GM12878 (cell line): ENCODE measurements at regions not wholly inside any gene's neighbourhood (a gene's known extent, or its start where the extent isn't known, plus 50 kb on each side); places are given as distances from the start of the nearest gene placed in this dataset.

Source experiments
- BHLHE40 ChIP-seq, 2 experiments: fragments of 450-650 bp in 1 of 2; IDR thresholded peaks; 2 replicates each; pipeline ENCODE4 v1.6.1; 2011 to 2017; ENCODE audit warnings: low read depth in 2 of 2, borderline replicate concordance in 1 of 2, improper control_type of control experiment in 1 of 2, low read length in 1 of 2, mild to moderate bottlenecking in 1 of 2
- CREB1 ChIP-seq: IDR thresholded peaks from 2 replicates; pipeline ENCODE4 v1.6.1; 2012; ENCODE audit warnings: low read depth, mild to moderate bottlenecking, inconsistent platforms
- EGR1 ChIP-seq, 2 experiments: IDR thresholded peaks; 1 replicate in 1 of 2; 2 replicates in 1 of 2; pipeline ENCODE4 v1.6.1; 2011 to 2012; ENCODE audit warnings: low read depth in 2 of 2, low read length in 2 of 2, borderline replicate concordance in 1 of 2, mild to moderate bottlenecking in 1 of 2, moderate library complexity in 1 of 2
- ELK1 ChIP-seq: IDR thresholded peaks from 2 replicates; pipeline ENCODE4 v1.6.1; 2012; ENCODE audit warnings: low read depth, low read length, improper control_type of control experiment
- HDAC6 ChIP-seq: fragments of 200-600 bp; sonication (generic); IDR thresholded peaks from one replicate; pipeline ENCODE4 v1.8.0; 2017; ENCODE audit warnings: antibody characterized with exemption; ENCODE audit not compliant: unreplicated experiment
- IRF5 ChIP-seq: fragments of 450-650 bp; IDR thresholded peaks from 2 replicates; pipeline ENCODE4 v1.6.1; 2017; ENCODE audit warnings: borderline replicate concordance
- JUNB ChIP-seq: IDR thresholded peaks from 2 replicates; pipeline ENCODE4 v1.6.1; 2016; ENCODE audit warnings: antibody characterized with exemption, mild to moderate bottlenecking
- JUND ChIP-seq: IDR thresholded peaks from 2 replicates; pipeline ENCODE4 v1.6.1; 2012; ENCODE audit warnings: low read depth, mild to moderate bottlenecking, low read length, improper control_type of control experiment, moderate library complexity
- KLF5 ChIP-seq: fragments of 450-650 bp; IDR thresholded peaks from 2 replicates; pipeline ENCODE4 v1.6.1; 2014; ENCODE audit warnings: mild to moderate bottlenecking; ENCODE audit not compliant: partially characterized antibody
- MTA2 ChIP-seq: fragments of 450-650 bp; IDR thresholded peaks from 2 replicates; pipeline ENCODE4 v1.6.1; 2016; ENCODE audit warnings: low read depth, mild to moderate bottlenecking, moderate library complexity
- POLR2AphosphoS2 ChIP-seq: IDR thresholded peaks from 2 replicates; pipeline ENCODE4 v1.6.1; 2011; ENCODE audit warnings: low read depth, mild to moderate bottlenecking, low read length, improper control_type of control experiment, moderate library complexity
- SMC3 ChIP-seq: IDR thresholded peaks from 2 replicates; pipeline ENCODE4 v1.6.1; 2011; ENCODE audit warnings: low read length, improper control_type of control experiment, borderline replicate concordance
- SPI1 ChIP-seq: IDR thresholded peaks from 2 replicates; pipeline ENCODE4 v1.6.1; 2011; ENCODE audit warnings: low read depth, mild to moderate bottlenecking, low read length, moderate library complexity, borderline replicate concordance; ENCODE audit not compliant: insufficient read depth
- STAT1 ChIP-seq: fragments of 450-650 bp; conservative IDR thresholded peaks from 2 replicates; pipeline ENCODE4 v1.6.1; 2014; ENCODE audit warnings: antibody characterized with exemption, mild to moderate bottlenecking
- ZNF207 ChIP-seq: fragments of 450-650 bp; IDR thresholded peaks from 2 replicates; pipeline ENCODE4 v1.6.1; 2014; ENCODE audit warnings: antibody characterized with exemption, mild to moderate bottlenecking, borderline replicate concordance
- ZNF274 ChIP-seq: IDR thresholded peaks from one replicate; pipeline ENCODE4 v1.8.0; 2011; ENCODE audit not compliant: insufficient read length, insufficient read depth
- ZNF384 ChIP-seq: IDR thresholded peaks from 2 replicates; pipeline ENCODE4 v1.6.1; 2012; ENCODE audit warnings: low read depth, mild to moderate bottlenecking, low read length, improper control_type of control experiment, borderline replicate concordance
- TF ChIP-seq, protein P1 (sequence below): fragments of 450-650 bp; conservative IDR thresholded peaks from 2 replicates; pipeline ENCODE4 v1.6.1; 2017; ENCODE audit warnings: mild to moderate bottlenecking, moderate library complexity
- TF ChIP-seq, protein P2 (sequence below): IDR thresholded peaks from 2 replicates; pipeline ENCODE4 v1.6.1; 2012; ENCODE audit warnings: low read length, inconsistent platforms
- TF ChIP-seq, protein P3 (sequence below): fragments of 450-650 bp; IDR thresholded peaks from 2 replicates; pipeline ENCODE4 v1.6.1; 2017; ENCODE audit warnings: mild to moderate bottlenecking, moderate library complexity

DNA sequence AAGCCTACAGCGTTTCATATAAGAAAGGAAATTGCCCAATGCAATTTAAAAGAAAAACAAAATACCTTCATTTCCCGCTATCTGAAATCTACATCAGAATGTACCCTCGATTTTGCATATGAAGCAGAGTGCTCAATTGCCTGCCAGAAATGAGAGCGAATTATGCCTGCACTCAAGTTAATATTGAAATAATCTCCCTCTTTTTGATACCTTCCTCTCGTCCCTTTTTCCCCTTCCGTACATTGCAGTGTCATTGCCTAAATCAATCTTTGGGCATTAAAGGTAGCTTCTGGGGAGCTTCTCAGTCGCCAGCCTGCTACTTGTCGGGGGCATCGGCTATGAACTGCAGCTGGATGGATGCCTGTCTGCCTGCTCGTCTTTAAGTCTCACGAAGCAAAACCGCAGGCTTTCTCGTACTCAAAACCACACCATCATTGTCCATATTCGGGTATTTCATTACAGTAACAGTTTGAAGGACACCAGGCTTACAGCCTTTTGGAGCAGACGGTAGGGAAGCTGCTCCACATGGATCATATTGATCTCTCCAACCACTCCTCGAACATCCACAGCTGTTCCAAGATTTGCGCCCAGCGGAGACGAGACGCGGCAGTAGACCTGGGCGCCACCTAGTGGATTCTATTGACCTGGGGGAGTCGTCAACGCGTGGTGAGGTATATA, 64.0 kb upstream of the HNRNPA3 start (continued):
- TF ChIP-seq HDAC6 = no peak
- TF ChIP-seq, protein P1, sequence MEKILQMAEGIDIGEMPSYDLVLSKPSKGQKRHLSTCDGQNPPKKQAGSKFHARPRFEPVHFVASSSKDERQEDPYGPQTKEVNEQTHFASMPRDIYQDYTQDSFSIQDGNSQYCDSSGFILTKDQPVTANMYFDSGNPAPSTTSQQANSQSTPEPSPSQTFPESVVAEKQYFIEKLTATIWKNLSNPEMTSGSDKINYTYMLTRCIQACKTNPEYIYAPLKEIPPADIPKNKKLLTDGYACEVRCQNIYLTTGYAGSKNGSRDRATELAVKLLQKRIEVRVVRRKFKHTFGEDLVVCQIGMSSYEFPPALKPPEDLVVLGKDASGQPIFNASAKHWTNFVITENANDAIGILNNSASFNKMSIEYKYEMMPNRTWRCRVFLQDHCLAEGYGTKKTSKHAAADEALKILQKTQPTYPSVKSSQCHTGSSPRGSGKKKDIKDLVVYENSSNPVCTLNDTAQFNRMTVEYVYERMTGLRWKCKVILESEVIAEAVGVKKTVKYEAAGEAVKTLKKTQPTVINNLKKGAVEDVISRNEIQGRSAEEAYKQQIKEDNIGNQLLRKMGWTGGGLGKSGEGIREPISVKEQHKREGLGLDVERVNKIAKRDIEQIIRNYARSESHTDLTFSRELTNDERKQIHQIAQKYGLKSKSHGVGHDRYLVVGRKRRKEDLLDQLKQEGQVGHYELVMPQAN = no peak
- no peak for TF ChIP-seq JUNB
- TF ChIP-seq SPI1 = no peak
- no peak for TF ChIP-seq EGR1 (IDR thresholded peaks at IDR 0.05; ENCODE audit: borderline replicate concordance in 1 of 2, low read depth in 2 of 2, low read length in 2 of 2)
- no peak for TF ChIP-seq IRF5
- TF ChIP-seq, protein P2, sequence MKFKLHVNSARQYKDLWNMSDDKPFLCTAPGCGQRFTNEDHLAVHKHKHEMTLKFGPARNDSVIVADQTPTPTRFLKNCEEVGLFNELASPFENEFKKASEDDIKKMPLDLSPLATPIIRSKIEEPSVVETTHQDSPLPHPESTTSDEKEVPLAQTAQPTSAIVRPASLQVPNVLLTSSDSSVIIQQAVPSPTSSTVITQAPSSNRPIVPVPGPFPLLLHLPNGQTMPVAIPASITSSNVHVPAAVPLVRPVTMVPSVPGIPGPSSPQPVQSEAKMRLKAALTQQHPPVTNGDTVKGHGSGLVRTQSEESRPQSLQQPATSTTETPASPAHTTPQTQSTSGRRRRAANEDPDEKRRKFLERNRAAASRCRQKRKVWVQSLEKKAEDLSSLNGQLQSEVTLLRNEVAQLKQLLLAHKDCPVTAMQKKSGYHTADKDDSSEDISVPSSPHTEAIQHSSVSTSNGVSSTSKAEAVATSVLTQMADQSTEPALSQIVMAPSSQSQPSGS = no peak
- TF ChIP-seq BHLHE40 (IDR thresholded peaks at IDR 0.05; ENCODE audit: borderline replicate concordance in 1 of 2, low read depth in 2 of 2, low read length in 1 of 2) = no peak
- no peak for TF ChIP-seq KLF5
- TF ChIP-seq, protein P3, sequence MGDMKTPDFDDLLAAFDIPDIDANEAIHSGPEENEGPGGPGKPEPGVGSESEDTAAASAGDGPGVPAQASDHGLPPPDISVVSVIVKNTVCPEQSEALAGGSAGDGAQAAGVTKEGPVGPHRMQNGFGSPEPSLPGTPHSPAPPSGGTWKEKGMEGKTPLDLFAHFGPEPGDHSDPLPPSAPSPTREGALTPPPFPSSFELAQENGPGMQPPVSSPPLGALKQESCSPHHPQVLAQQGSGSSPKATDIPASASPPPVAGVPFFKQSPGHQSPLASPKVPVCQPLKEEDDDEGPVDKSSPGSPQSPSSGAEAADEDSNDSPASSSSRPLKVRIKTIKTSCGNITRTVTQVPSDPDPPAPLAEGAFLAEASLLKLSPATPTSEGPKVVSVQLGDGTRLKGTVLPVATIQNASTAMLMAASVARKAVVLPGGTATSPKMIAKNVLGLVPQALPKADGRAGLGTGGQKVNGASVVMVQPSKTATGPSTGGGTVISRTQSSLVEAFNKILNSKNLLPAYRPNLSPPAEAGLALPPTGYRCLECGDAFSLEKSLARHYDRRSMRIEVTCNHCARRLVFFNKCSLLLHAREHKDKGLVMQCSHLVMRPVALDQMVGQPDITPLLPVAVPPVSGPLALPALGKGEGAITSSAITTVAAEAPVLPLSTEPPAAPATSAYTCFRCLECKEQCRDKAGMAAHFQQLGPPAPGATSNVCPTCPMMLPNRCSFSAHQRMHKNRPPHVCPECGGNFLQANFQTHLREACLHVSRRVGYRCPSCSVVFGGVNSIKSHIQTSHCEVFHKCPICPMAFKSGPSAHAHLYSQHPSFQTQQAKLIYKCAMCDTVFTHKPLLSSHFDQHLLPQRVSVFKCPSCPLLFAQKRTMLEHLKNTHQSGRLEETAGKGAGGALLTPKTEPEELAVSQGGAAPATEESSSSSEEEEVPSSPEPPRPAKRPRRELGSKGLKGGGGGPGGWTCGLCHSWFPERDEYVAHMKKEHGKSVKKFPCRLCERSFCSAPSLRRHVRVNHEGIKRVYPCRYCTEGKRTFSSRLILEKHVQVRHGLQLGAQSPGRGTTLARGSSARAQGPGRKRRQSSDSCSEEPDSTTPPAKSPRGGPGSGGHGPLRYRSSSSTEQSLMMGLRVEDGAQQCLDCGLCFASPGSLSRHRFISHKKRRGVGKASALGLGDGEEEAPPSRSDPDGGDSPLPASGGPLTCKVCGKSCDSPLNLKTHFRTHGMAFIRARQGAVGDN = no peak
- TF ChIP-seq ZNF207 = no peak
- no peak for TF ChIP-seq JUND
- TF ChIP-seq STAT1 = no peak
- TF ChIP-seq POLR2AphosphoS2 = no peak
- no peak; the same call in 1 of the 2 replicates for TF ChIP-seq CREB1
- TF ChIP-seq ZNF384 = no peak
- TF ChIP-seq ELK1 = no peak
- TF ChIP-seq ZNF274 = no peak
- peak; percentile 39; the same call in 1 of the 2 replicates for TF ChIP-seq SMC3
- no peak for TF ChIP-seq MTA2
